22Rv1 (cell line): ENCODE measurements at regions not wholly inside any gene's neighbourhood (a gene's known extent, or its start where the extent isn't known, plus 50 kb on each side); places are given as distances from the start of the nearest gene placed in this dataset.

Source experiments
- CTCF ChIP-seq: fragments of 450-650 bp; IDR thresholded peaks from 2 replicates; pipeline ENCODE4 v1.5.1; 2017; ENCODE audit warnings: mild to moderate bottlenecking
- ZFX ChIP-seq: fragments of 450-650 bp; IDR thresholded peaks from 2 replicates; pipeline ENCODE4 v1.6.1; 2017; ENCODE audit warnings: antibody characterized with exemption, borderline replicate concordance

- TF ChIP-seq CTCF: no peak
- no peak for TF ChIP-seq ZFX
These were observed 243.2 kb downstream of the HTR7 start for GRCh38 chr10:90614631-90615030.
